Retina (tissue), 1 donor: ENCODE measurements at regions not wholly inside any gene's neighbourhood (a gene's known extent, or its start where the extent isn't known, plus 50 kb on each side); places are given as distances from the start of the nearest gene placed in this dataset.
"Not testable (repeated sequence)": the region's sequence is repeated elsewhere in the genome, so short reads cannot be mapped to it uniquely, and the experiment has no call there.

Experiments used
- DNase-seq: peaks from one replicate; pipeline ENCODE4 v3.0.0-alpha.2; 2016

DNA sequence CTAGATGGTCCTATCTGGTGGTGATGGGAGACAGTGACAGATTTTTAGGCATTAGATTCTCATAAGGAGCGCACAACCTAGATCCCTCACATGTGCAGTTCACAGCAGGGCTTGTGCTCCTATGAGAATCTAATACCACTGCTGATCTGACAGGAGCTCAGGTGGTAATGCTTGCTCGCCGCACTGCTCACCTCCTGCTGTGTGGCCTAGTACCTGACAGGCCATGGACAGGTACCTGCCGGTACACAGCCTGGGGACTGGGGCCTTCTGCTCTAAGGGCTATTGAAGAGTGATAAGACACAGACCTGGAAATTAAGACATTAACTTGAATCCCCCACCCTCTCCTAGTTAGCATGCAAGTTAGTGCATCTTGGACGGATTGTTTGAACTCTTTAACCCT, 64.4 kb downstream of the KLRB1 start:
- DNase-seq = not testable (repeated sequence)

DNA sequence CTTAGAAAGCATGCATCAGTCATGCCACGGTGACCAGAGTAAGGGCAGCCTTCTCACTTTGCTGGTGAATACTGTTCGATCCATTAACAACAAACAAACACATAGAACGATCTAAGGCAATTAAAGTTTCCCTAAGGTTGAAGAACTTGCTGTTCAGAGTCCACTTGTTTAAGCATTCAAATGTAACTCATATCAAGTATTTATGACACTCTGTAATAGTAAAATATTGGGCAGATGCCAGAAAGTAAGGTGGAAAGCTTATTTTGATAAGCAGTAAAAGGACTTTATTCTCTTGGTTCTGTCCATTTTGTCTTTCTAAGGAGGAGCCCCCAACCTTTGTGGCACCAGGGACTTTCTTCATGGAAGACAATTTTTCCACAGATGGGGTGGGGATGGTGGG, 64.9 kb downstream of the KLRB1 start:
- DNase-seq = not testable (repeated sequence)

DNA sequence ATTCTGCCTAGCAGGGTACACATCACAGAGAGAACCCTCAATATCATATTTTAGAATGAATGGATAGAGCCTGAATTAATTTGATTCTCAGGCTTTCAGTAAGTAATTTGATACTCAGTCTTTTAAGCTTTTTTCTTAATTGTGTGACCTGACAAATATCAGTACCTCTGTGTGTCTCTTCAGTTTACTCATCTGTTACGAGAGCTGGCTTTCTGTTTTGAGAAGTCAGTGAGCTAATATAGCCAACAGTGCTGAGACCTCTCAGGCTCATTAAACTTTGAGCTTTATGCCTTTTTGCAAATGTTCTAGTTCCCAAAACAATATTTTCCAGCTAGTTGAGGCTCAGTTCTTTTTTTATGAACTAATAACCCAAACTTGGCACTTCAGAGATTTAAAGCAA, 91.8 kb downstream of the KLRB1 start:
- not testable (repeated sequence) for DNase-seq

DNA sequence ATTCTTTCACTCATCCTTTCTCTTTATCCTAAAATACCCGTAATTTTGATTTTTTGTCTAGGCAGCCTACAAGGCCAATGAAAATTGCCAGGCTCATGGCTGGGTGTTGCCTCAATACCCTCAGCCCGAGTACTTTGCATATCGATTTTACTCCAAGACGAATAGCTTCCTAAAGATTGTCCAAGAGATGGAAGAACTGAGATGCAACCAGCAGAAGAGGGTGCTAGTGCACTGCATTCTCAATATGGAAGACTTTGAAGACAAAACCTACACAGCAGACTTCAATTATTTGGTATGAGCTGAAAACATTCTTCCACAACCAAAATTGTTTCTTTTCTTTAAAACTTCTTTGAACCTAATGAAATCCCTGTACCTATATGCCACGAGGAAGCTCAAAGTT, 95.0 kb downstream of the KLRB1 start:
- DNase-seq = not testable (repeated sequence)

DNA sequence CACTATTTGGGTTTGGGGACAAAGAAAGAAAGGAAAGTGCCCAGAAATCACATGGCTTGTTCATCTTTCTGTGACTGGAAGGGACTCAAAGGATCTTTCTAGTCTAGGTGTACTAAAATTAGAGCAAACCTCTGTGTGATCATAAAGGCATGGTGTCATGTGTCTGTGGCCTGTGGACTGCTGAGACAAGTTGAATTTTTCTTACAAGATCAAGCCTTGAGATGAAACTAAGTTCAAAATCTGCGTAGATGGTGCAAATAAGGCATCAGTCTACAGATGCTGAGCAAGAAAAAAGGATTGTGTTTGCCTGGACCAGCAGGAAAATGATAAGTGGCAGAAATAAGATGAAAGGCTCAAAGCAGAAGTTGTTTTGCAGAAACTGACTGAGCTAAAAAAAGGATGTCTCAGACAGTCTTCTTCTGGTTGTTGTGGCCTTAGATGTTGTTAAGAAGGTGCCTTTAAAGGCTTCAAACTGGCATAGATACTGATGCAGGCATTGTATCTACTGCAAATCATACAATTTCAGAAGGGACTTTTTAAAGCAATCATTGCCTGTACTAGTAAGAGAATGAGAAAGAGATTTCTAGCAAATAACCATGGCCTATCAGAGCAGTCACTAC, 97.2 kb downstream of the KLRB1 start:
- DNase-seq = not testable (repeated sequence)

DNA sequence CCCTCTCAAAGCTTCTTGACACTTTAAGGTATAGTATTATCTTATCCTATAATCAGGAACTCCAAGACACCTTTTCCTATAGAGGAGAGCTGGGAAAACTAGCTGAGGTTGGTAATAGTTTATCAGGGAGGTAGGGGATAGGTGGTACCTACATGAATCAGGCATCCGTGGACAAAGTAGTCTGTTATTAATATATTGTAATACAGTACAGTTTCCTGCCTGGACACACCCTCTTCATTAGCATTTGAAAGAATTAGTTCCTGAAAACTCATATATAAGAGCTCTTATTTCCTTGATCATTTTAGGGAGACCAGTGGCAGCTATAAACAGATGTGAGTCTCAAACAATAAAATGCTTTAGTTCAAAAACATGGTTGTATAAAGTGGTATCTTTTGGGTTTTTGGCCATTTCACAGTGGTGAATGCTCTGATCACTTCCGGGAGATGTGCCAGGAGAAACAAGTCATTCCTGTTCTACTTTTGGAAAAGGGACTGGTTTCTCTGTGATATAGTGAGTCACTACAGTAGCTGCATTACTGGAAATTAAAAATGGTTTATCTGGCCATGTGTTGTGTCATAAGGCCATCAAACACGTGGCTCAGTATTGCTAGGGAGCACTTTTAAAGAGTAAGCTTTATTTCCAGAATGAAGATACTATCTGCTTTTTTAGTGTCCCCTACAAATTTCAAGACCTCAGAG, 98.1 kb downstream of the KLRB1 start:
- DNase-seq = no peak

DNA sequence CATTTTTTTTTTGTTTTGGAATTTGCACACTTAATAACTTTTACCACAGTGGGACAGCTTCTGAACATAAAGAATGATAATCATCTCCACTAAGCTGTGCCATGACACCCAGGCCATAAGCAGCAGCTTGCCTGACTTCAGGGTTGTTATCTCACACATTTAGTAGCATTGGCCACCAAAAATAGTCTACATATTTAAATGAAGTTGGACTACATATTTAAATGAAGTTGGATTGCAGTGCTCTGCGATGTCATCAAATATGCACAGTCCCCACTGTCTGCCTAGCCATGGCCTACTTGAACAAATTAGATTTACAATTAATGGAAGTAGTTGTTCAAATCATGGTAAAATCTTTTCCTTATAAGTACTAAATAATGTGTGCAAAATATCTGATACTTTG, 101.0 kb downstream of the KLRB1 start:
- no peak for DNase-seq

DNA sequence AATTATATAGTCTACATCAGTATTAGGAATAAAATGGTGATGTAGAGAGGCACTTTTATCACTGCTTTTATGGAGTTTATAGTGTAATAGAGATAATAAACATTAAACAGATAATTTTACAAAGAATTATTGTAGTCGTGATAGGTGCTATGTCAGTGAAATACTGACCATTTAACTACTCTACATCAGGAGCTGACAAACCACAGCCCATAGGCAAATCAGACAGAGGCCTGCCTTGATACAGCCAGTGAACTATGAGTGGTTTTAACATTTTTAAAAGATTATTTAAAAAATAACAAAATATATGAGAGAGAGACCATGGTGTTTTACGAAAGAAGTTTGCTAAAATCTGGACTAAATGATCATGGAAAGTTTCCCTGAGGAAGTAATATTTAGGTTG, 104.3 kb downstream of the KLRB1 start:
- not testable (repeated sequence) for DNase-seq

DNA sequence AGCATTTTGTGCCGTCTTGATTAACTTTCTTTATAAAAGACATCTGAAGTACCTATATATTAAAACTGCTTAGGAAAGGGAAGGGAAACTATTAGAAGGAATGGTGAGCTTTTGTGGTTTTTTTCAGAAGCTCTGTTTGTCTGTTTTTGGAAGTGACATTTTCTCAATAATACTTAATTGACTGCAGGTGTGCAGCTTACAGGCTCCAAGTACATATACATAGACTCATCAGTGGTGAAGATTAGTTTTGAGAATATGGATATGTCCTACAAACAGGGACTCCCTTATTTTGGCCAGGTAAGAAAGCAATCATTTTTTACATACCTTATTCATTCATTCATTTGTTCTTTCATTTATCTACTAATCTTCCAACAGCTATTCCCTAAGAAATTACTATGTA, 104.9 kb downstream of the KLRB1 start:
- DNase-seq = not testable (repeated sequence)

DNA sequence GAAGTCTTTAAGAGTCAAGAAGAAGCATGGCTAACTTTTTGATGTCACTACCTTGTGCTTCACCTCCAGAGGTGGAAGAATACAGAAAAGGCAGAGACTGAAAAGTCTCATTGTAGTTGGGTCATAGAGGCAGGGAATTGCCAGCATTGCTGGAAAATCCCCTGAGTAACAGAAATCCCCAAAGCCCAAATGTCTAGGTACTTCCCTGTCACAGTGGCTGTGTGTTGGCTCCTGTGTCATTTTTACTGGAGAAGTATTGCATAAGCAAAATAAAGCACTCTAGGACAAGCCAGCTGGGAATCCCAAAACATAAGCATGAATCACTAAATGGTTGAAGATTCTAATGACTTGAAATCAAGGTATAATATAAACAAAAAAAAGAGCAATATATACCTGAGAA, 114.4 kb downstream of the KLRB1 start:
- DNase-seq = not testable (repeated sequence)

DNA sequence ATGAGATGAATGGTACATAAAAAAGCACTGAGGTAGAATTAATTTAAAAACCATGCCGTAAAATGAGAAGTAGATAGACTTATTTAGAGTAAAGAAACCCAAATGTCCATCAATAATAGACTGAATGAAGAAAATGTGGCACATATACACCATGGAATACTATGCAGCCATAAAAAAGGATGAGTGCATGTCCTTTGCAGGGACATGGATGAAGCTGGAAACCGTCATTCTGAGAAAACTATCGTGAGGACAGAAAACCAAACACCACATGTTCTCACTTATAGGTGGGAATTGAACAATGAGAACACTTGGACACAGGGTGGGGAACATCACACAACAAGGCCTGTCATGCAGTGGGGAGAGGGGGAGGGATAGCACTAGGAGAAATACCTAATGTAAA, 126.4 kb downstream of the KLRB1 start:
- DNase-seq = not testable (repeated sequence)

DNA sequence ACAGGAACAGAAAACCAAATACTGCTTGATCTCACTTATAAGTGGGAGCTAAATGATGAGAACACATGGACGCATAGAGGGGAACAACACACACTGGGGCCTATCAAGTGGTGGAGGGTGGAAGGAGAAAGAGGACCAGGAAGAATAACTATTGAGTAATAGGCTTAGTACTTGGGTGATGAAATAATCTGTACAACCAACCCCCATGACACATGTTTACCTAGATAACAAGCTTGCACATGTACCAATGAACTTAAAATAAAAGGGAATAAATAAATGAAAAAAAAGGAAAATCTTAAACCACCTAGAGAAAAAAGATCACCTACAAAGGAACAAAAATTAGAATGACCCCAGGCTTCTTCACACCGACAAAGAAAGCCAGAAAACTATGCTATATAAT, 133.5 kb downstream of the KLRB1 start:
- DNase-seq = not testable (repeated sequence)

DNA sequence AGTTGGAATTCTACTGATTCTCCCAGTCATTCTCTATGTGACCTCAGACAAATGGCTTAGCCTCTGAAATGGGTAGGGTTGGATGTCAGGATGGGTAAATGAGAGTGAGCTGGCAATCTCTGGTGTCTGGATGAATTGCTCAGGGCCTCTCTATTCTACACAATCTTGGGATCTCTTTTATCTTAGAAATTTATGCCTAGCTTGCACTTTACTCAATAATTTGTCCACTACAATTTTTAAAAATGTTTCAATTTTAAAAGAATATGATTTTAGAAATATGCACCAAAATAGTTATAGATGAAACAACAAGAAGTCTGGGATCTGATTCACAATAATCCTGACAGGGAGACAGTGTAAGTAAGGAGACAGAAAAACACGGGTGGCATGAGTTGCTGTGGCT, 134.1 kb downstream of the KLRB1 start:
- not testable (repeated sequence) for DNase-seq

DNA sequence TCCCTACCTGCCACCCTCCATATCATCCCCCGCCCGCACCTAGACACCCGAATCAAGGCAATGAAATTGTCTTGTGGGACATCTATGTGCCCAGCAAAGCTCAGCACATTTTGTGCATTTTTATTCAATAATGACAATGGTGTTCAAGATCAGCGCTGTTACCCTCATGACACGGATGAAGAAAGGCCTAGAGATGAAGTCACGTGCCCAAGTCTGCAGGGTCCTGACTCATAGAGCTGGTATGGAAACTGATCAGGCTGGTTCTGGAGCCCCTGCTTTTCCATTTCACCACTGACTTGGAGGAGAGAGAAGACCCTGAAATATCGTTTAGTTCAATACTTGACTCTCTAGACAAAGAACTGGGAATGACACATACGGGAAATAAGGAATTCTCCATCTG, 136.2 kb downstream of the KLRB1 start:
- not testable (repeated sequence) for DNase-seq

DNA sequence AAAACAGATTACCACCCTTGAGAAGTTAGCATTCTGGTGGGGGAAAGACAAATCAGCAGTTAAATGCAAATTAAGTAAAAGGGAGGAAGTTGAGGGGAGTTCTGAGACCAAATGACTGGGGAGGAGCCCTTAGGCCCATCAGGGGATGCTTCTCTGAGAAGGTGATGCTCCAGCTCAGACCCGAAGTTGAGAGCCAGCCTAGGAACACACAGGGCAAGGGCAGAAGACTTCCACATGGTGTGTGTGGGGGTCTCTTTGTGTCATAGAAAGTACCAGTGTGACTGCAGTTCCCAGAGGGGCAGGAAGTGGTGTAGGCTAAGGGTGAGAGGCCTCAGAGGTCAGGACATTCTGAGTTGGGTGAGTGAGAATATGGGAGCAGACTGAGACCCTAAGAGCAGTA, 137.3 kb downstream of the KLRB1 start:
- DNase-seq = not testable (repeated sequence)

DNA sequence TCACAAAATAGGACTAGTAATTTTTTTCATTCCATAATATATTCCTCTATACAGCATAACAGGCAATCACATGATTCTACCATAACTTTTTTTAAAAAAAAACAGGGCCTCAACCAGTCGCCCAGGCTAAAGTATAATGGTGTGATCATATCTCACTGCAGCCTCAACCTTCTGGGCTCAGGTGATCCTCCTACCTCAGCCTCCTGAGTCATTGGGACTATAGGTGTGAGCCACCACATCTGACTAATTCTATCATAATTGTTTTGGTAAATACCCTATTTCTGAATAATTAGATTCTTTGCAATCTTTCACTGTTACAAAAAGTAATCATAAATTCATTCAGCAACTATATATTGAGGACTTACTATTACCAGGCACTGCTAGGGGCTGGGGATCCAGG, 137.8 kb downstream of the KLRB1 start:
- DNase-seq = not testable (repeated sequence)

DNA sequence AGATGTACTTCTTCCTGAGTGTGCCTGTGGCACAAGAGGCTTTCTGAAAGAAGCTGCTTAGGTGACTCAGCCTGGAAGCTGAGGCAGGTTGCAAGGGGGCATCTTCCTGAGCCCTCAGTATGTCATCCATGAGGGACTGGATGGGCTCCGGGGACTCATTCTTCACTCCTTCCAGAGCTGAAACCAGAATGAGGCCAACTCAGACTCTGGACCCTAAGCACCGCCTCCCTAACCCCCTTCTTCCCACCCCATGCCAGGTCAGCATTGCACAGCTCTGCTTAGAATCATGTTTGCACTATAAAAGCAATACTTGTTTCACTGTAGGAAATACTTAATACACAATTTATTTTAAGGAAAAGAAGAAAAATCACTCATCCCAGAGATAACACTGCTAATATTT, 138.3 kb downstream of the KLRB1 start:
- DNase-seq = not testable (repeated sequence)

DNA sequence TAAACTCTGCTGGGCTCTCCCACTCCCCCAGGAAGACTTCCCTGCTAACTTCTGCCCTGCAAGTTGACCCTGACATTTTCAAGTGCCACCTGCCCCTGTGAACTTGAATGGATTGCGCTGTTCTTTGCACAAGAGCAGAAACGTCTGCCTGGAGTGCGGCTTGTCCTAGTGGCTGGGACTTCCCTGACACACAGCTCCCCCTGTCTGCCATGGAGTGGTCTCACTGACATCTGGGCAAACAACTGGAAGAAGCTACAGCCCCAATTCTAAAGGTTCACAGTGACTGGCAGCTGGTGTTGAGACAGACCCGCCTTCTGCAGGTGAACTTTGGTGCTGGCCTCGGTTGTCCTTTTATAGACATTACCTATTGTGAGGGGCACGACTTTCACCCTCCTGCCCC, 138.7 kb downstream of the KLRB1 start:
- peak; percentile 40 for DNase-seq

DNA sequence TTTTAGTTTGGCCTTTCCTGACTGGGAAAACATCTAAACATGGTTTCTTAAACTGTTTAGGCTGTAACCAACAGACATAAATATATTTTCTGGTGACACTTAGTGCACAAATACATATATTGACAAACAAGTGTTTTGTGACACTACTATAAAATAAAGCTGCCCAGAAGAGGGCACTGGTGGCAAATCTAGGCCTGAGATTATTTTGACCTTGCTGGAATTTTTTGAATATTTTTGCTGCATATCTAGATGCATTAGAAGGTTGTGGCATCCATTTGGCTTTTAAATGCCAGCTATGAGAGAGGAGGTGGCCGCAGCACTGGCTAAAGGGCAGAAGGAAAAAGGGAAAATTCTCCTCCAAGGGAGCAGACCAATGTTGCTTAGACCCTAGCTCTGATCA, 139.6 kb downstream of the KLRB1 start:
- DNase-seq = not testable (repeated sequence)

DNA sequence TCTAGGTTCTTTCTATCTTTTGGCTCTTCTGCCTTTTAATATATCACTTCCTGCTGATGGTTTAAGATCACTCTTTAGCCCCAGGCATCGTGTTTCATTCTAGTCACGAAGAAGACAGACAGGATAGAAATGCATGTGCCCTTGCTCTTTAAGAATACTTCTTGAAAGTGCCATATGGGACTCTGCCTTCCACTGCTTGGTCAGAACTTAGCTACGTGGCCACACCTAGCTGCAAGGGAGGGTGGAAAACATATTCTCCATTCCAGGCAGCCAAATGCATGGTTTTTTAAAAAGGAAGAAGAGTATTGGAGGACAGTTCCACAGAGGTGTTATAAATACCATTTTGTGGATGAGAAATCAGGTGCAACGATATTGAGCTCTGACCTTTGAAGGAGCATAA, 143.3 kb downstream of the KLRB1 start:
- no peak for DNase-seq

DNA sequence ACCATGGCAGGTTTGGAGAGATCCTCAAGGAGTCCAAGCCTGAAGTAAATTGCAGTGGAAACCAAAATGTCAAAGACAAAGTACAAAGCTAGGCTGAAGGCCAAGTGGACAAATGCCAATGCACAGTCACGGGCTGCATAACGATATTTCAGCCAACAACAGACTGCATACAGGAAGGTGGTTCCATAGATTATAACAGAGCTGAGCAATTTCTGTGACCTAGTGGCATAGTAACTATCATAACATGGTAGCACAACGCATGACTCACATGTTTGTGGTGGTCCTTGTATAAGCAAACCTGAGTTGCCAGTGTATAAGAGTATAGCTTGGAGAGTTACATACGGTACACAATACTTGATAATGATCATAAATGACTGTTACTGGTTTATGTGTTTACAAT, 152.2 kb downstream of the KLRB1 start:
- not testable (repeated sequence) for DNase-seq

DNA sequence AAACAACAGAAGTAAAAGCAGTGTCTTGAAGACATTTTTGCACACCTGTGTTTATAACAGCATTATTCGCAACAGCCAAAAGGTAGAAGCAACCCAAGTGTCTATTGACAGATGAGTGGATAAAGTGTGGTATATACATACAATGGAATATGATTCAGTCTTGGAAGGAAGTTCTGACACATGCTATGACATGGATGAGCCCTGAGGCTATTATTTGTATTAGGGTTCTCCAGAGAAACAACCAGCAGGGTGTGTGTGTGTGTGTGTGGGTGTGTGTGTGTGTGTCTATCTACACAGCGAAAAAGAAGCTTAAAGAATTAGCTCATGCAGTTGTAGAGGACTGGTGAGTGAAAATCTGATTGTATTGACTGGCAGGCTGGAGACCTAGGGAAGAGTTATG, 153.7 kb downstream of the KLRB1 start:
- not testable (repeated sequence) for DNase-seq

DNA sequence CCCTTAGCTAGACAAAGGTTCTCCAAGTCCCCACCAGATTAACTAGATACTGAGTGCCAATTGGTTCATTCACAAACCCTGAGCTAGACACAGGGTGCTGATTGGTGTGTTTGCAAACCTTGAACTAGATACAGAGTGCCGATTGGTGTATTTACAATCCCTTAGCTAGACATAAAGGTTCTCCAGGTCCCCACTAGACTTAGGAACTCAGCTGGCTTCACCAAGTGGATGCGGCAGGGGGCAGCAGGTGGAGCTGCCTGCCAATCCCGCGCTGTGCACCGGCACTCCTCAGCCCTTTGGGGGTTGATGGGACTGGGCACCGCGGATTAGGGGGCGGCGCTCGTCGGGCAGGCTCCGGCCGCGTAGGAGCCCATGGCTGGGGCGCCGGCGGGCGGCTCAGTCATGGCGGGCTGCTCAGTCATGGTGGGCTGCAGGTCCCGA, 157.6 kb downstream of the KLRB1 start:
- peak; percentile 17 for DNase-seq

DNA sequence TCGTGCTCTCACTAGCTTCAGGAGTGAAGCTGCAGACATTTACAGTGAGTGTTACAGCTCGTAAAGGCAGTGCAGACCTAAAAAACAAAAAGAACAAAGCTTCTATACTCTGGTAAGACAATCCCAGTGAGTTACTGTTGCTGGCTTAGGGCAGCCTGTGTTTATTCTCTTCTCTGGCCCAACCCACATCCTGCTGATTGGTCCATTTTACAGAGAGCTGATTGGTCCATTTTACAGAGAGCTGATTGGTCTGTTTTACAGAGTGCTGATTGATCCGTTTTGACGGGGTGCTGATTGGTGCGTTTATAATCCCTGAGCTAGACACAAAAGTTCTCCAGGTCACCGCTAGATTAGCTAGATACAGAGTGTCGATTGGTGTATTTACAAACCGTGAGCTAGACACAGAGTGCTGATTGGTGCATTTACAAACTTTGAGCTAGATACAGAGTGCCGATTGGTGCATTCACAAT, 158.0 kb downstream of the KLRB1 start:
- DNase-seq = not testable (repeated sequence)

DNA sequence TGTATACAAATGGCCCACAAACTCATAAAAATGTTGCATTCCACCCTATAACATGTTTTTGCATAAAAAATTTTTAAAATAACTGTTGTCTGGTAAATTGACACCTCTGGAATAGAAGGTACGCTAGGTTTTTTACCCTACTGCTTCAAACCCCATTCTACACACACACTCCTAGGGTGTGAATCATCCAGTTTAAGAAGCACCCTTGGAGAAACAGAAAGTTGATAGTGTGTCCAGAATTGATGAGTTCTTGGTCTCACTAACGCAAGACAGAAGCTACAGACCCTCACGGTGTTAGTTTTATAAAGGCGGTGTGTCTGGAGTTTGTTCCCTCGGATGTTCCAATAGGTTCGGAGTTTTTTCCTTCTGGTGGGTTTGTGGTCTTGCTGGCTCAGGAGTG, 158.5 kb downstream of the KLRB1 start:
- peak; percentile 9 for DNase-seq
